Mucosa of gallbladder (tissue), 1 donor: ENCODE measurements at regions not wholly inside any gene's neighbourhood (a gene's known extent, or its start where the extent isn't known, plus 50 kb on each side); places are given as distances from the start of the nearest gene placed in this dataset.

Experiments
- DNase-seq: peaks from one replicate; pipeline ENCODE4 v3.0.0-alpha.2; 2020; ENCODE audit warnings: low spot score
- donor health status: DM: no; HTN: no; CAD: no.

GRCh38 chr12:105954951-105955931, 183.5 kb downstream of the NUAK1 start:
- no peak for DNase-seq

- no peak for DNase-seq
These were observed 182.8 kb downstream of the NUAK1 start for GRCh38 chr12:105955976-105956375.

- DNase-seq = no peak
These were observed 181.9 kb downstream of the NUAK1 start for GRCh38 chr12:105956662-105957457.

- DNase-seq = no peak
These were observed 178.3 kb downstream of the NUAK1 start for GRCh38 chr12:105960319-105961083.

GRCh38 chr12:105961821-105962671, 176.7 kb downstream of the NUAK1 start:
- DNase-seq = no peak

GRCh38 chr12:105967038-105967776, 171.5 kb downstream of the NUAK1 start:
- no peak for DNase-seq

GRCh38 chr12:105968025-105968424, 170.7 kb downstream of the NUAK1 start:
- no peak for DNase-seq

- no peak for DNase-seq
These were observed 167.9 kb downstream of the NUAK1 start for GRCh38 chr12:105970885-105971284.

GRCh38 chr12:105974738-105975137, 164.0 kb downstream of the NUAK1 start:
- DNase-seq = no peak

- DNase-seq = no peak
These were observed 163.4 kb downstream of the NUAK1 start for GRCh38 chr12:105975351-105975750.

GRCh38 chr12:105977236-105977635, 161.5 kb downstream of the NUAK1 start:
- DNase-seq = no peak

- DNase-seq = no peak
These were observed 161.1 kb downstream of the NUAK1 start for GRCh38 chr12:105977652-105978051.

GRCh38 chr12:105978276-105978675, 160.5 kb downstream of the NUAK1 start:
- no peak for DNase-seq

- no peak for DNase-seq
These were observed 160.1 kb downstream of the NUAK1 start for GRCh38 chr12:105978686-105979085.

- no peak for DNase-seq
These were observed 158.7 kb downstream of the NUAK1 start for GRCh38 chr12:105980085-105980484.

- no peak for DNase-seq
These were observed 158.2 kb downstream of the NUAK1 start for GRCh38 chr12:105980533-105980932.

- no peak for DNase-seq
These were observed 156.7 kb downstream of the NUAK1 start for GRCh38 chr12:105982022-105982421.

- DNase-seq = no peak
These were observed 155.0 kb downstream of the NUAK1 start for GRCh38 chr12:105983622-105984320.

- no peak for DNase-seq
These were observed 153.4 kb downstream of the NUAK1 start for GRCh38 chr12:105985383-105985782.
